GM18507 (cell line): ENCODE measurements at regions not wholly inside any gene's neighbourhood (a gene's known extent, or its start where the extent isn't known, plus 50 kb on each side); places are given as distances from the start of the nearest gene placed in this dataset.
"Not testable (repeated sequence)": the region's sequence is repeated elsewhere in the genome, so short reads cannot be mapped to it uniquely, and the experiment has no call there.

Experiments
- DNase-seq: peaks from one replicate; pipeline ENCODE4 v3.0.0; 2011; ENCODE audit warnings: low read depth; ENCODE audit not compliant: insufficient read length; ENCODE audit errors: extremely low spot score
- FAIRE-seq: peaks from 2 replicates; lab custom pipeline; 2011; peaks lifted over from hg19 to GRCh38; lab: Jason Lieb, UNC

- DNase-seq (no peak), FAIRE-seq (no peak)
These were observed 238.1 kb upstream of the HSFY2 start for GRCh38 chrY:19011605-19012090.

GRCh38 chrY:19006234-19006633 is 232.7 kb upstream of the HSFY2 start:
- DNase-seq (no peak), FAIRE-seq (no peak)

- no peak for DNase-seq
- FAIRE-seq = no peak
These were observed 232.0 kb upstream of the HSFY2 start for GRCh38 chrY:19005579-19005978.

GRCh38 chrY:18997635-18998240 is 224.2 kb upstream of the HSFY2 start:
- no peak for DNase-seq
- no peak for FAIRE-seq

GRCh38 chrY:18993480-18993879 is 219.9 kb upstream of the HSFY2 start:
- no peak for DNase-seq
- no peak for FAIRE-seq

- not testable (repeated sequence) for FAIRE-seq, DNase-seq
These were observed 219.1 kb upstream of the HSFY2 start for GRCh38 chrY:18992684-18993083.

- no peak for DNase-seq
- no peak for FAIRE-seq
These were observed 215.8 kb upstream of the HSFY2 start for GRCh38 chrY:18989356-18989755.

GRCh38 chrY:18966001-18966400 is 192.5 kb upstream of the HSFY2 start:
- DNase-seq (no peak), FAIRE-seq (no peak)

GRCh38 chrY:18958846-18959245 is 185.3 kb upstream of the HSFY2 start:
- no peak for DNase-seq
- no peak for FAIRE-seq

GRCh38 chrY:18951657-18952435 is 178.3 kb upstream of the HSFY2 start:
- DNase-seq = no peak
- FAIRE-seq = no peak

GRCh38 chrY:18951019-18951418 is 177.5 kb upstream of the HSFY2 start:
- DNase-seq (no peak), FAIRE-seq (no peak)

GRCh38 chrY:18936831-18937230 is 163.3 kb upstream of the HSFY2 start:
- FAIRE-seq = no peak
- no peak for DNase-seq

- DNase-seq (no peak), FAIRE-seq (no peak)
These were observed 145.7 kb upstream of the HSFY2 start for GRCh38 chrY:18919256-18919655.

GRCh38 chrY:18912846-18913245 is 139.3 kb upstream of the HSFY2 start:
- FAIRE-seq = no peak
- DNase-seq = no peak

GRCh38 chrY:18909846-18910245 is 136.3 kb upstream of the HSFY2 start:
- DNase-seq (no peak), FAIRE-seq (no peak)

GRCh38 chrY:18906198-18906597 is 132.7 kb upstream of the HSFY2 start:
- not testable (repeated sequence) for FAIRE-seq, DNase-seq

GRCh38 chrY:18904296-18904695 is 130.8 kb upstream of the HSFY2 start:
- DNase-seq = no peak
- no peak for FAIRE-seq

- FAIRE-seq (no peak), DNase-seq (no peak)
These were observed 118.5 kb upstream of the HSFY2 start for GRCh38 chrY:18891994-18892393.

GRCh38 chrY:18889548-18889947 is 116.0 kb upstream of the HSFY2 start:
- no peak for FAIRE-seq
- DNase-seq = no peak

GRCh38 chrY:18884748-18885147 is 111.2 kb upstream of the HSFY2 start:
- DNase-seq = no peak
- FAIRE-seq = no peak

GRCh38 chrY:18869145-18869544 is 95.6 kb upstream of the HSFY2 start:
- FAIRE-seq, DNase-seq: not testable (repeated sequence)
